ENCODE measurements at regions not wholly inside any gene's neighbourhood (a gene's known extent, or its start where the extent isn't known, plus 50 kb on each side); places are given as distances from the start of the nearest gene placed in this dataset.

GRCh38 chr4:158094413-158095134, 78.3 kb downstream of the GASK1B start:
- TF ChIP-seq CTCF (IDR thresholded peaks at IDR 0.05) (no peak), POLR2AphosphoS5 (IDR thresholded peaks at IDR 0.05) (no peak)

All from prostate gland (tissue), 2 donors.